ENCODE measurements at regions not wholly inside any gene's neighbourhood (a gene's known extent, or its start where the extent isn't known, plus 50 kb on each side); places are given as distances from the start of the nearest gene placed in this dataset.

DNA sequence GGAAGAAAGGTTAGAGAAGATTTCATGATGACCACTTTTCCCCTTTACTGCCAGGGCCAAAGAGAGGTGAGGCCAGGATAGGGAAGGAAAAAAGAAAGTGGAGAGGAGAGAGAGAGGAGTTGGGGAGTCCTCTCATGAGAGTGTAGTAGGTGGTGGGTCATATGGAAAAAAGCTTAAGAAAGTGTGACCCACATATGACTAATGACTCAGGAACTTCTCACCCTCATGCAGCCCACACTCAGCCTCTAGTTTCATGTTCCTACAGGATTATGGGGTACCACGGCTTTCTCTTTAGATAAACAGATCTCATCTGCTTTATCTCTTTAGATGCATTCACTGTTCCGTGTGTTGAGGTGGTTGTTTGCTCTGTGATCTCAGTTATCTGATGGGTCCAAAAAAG lies 462.5 kb upstream of the IGFBP3 start:
- no peak for TF ChIP-seq POLR2A (IDR thresholded peaks at IDR 0.05)
- TF ChIP-seq, protein P1, sequence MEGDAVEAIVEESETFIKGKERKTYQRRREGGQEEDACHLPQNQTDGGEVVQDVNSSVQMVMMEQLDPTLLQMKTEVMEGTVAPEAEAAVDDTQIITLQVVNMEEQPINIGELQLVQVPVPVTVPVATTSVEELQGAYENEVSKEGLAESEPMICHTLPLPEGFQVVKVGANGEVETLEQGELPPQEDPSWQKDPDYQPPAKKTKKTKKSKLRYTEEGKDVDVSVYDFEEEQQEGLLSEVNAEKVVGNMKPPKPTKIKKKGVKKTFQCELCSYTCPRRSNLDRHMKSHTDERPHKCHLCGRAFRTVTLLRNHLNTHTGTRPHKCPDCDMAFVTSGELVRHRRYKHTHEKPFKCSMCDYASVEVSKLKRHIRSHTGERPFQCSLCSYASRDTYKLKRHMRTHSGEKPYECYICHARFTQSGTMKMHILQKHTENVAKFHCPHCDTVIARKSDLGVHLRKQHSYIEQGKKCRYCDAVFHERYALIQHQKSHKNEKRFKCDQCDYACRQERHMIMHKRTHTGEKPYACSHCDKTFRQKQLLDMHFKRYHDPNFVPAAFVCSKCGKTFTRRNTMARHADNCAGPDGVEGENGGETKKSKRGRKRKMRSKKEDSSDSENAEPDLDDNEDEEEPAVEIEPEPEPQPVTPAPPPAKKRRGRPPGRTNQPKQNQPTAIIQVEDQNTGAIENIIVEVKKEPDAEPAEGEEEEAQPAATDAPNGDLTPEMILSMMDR (IDR thresholded peaks at IDR 0.05): no peak
